ENCODE measurements at regions not wholly inside any gene's neighbourhood (a gene's known extent, or its start where the extent isn't known, plus 50 kb on each side); places are given as distances from the start of the nearest gene placed in this dataset.
A peak's percentile ranks its signal among the peaks of the same experiment; 100 is the strongest.

DNA sequence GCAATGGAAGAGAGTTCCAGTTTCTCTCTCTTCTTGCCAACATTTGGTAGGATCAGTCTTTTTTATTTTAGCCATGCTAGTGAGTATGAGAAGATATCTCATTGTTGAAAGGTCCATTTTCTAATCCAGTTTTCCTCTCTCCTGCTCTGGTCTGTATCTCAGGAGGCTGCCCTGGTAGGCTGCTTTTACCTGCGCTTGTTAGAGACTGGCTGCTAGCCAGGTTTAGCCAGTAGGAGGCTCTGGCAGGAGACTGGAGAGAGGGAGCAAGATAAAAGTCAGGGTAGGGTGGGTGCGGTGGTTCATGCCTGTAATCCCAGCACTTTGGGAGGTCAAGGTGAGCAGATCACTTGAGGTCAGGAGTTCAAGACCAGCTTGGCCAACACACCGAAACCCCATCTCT is 68.6 kb upstream of the FOXP4 start:
- H3K4me3 Mint-ChIP-seq (ENCODE audit: unreplicated experiment), result no peak overlapping the region
- TF ChIP-seq CTCF (IDR thresholded peaks at IDR 0.05), result no peak
- no peaks in the 10 kb centered on the region for H3K36me3 Mint-ChIP-seq (ENCODE audit: low read depth)
- DNase-seq (ENCODE audit: low spot score), result no peak
- no peaks in the 10 kb centered on the region for H3K4me1 Mint-ChIP-seq (ENCODE audit: low read depth)
- no peaks in the 10 kb centered on the region for H3K9me3 Mint-ChIP-seq (ENCODE audit: low read depth)
- H3K27me3 Mint-ChIP-seq (ENCODE audit: low read depth), result peaks cover 5% of the 10 kb centered on the region
- H3K27ac Mint-ChIP-seq (ENCODE audit: unreplicated experiment), result no peak overlapping the region

- Mint-ChIP-seq H3K36me3 (ENCODE audit: low read depth) (no peaks in the 10 kb centered on the region), H3K27me3 (ENCODE audit: low read depth) (peaks cover 2% of the 10 kb centered on the region), H3K4me3 (ENCODE audit: unreplicated experiment) (no peak overlapping the region), H3K9me3 (ENCODE audit: low read depth) (no peaks in the 10 kb centered on the region), H3K27ac (ENCODE audit: unreplicated experiment) (no peak overlapping the region), H3K4me1 (ENCODE audit: low read depth) (peaks cover 10% of the 10 kb centered on the region)
- TF ChIP-seq CTCF (IDR thresholded peaks at IDR 0.05), result no peak
- no peak for DNase-seq (ENCODE audit: low spot score)
Measured at GRCh38 chr6:41483943-41484342, 62.2 kb upstream of the FOXP4 start.

DNA sequence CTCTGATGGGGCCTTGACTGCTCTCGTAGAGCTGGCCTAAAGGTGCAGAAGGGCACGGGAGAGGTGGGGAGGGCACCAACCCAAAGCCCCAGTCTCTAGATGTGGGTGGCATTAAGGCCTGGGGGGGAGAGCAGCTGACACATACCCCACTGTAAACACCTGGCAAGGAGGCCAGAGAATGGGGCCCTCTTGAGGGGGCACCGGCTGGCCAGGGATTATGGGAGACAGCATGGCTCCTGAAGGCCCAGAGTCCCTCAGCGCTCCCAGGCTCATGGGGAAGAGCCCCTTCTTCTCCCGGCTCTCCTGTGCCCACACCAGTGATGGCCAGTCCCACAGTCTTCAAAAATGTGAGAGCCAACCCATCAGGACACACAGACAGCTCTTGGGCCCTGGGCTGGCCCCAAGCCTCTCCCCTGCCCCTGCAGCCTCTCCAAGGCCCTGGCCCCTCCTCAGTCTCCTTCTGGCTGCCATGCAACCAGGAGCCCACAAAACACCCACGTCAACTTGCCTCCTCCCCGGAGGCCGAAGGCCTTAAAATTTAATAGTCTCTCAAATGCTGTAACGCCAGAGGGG is 58.2 kb upstream of the FOXP4 start:
- no peak for DNase-seq (ENCODE audit: low spot score)
- Mint-ChIP-seq H3K4me1 (ENCODE audit: low read depth) (peaks cover 17% of the 10 kb centered on the region), H3K27me3 (ENCODE audit: low read depth) (peaks cover 6% of the 10 kb centered on the region), H3K27ac (ENCODE audit: unreplicated experiment) (no peak overlapping the region), H3K4me3 (ENCODE audit: unreplicated experiment) (no peak overlapping the region), H3K36me3 (ENCODE audit: low read depth) (no peaks in the 10 kb centered on the region), H3K9me3 (ENCODE audit: low read depth) (no peaks in the 10 kb centered on the region)
- no peak for TF ChIP-seq CTCF (IDR thresholded peaks at IDR 0.05)

DNA sequence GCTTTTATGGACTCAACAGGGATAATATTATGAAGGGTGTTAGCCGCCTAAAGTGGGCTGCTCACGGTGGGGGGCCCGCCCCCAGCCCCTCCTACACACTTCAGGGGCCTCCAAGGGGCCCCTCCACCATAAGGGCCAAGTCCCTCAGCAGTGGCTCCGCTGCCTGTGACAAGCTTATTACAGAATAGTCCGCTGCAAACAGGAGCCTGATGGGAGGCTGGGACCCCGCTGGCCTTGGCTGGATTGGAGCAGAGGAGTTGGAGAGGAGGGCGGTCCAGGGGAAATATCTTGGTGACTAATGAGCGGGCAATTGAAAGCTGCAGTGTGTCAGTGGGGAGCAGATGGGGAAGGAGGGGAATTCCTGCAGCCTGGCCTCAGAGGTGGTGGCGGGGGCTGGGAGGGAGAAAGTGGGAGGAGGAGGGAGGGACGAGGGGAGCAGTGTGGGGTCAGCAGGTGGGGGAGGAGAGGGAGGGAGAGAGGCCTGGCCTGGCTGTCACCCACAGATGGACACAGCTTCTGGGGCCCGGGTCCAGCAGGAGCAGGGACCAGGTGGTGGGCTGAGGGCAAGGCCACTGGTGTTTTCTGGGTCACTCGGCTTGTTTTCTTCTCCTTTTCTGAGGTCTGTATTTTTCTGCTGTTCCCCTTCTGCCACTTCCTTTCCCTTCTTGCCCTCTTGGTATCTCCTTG is 57.6 kb upstream of the FOXP4 start:
- Mint-ChIP-seq H3K36me3 (ENCODE audit: low read depth) (no peaks in the 10 kb centered on the region), H3K4me1 (ENCODE audit: low read depth) (peaks cover 17% of the 10 kb centered on the region), H3K27ac (ENCODE audit: unreplicated experiment) (peak overlapping the region; percentile 14), H3K27me3 (ENCODE audit: low read depth) (peaks cover 6% of the 10 kb centered on the region), H3K4me3 (ENCODE audit: unreplicated experiment) (no peak overlapping the region), H3K9me3 (ENCODE audit: low read depth) (no peaks in the 10 kb centered on the region)
- no peak for TF ChIP-seq CTCF (IDR thresholded peaks at IDR 0.05)
- DNase-seq (ENCODE audit: low spot score), result no peak

GRCh38 chr6:41489120-41489851 is 56.9 kb upstream of the FOXP4 start:
- no peak for DNase-seq (ENCODE audit: low spot score)
- Mint-ChIP-seq H3K9me3 (ENCODE audit: low read depth) (no peaks in the 10 kb centered on the region), H3K27me3 (ENCODE audit: low read depth) (peaks cover 11% of the 10 kb centered on the region), H3K36me3 (ENCODE audit: low read depth) (no peaks in the 10 kb centered on the region), H3K4me1 (ENCODE audit: low read depth) (peaks cover 17% of the 10 kb centered on the region), H3K27ac (ENCODE audit: unreplicated experiment) (peak overlapping the region; percentile 17), H3K4me3 (ENCODE audit: unreplicated experiment) (no peak overlapping the region)
- no peak for TF ChIP-seq CTCF (IDR thresholded peaks at IDR 0.05)

Data from chondrocyte (in vitro differentiated cells).